ENCODE measurements at regions not wholly inside any gene's neighbourhood (a gene's known extent, or its start where the extent isn't known, plus 50 kb on each side); places are given as distances from the start of the nearest gene placed in this dataset.

DNA sequence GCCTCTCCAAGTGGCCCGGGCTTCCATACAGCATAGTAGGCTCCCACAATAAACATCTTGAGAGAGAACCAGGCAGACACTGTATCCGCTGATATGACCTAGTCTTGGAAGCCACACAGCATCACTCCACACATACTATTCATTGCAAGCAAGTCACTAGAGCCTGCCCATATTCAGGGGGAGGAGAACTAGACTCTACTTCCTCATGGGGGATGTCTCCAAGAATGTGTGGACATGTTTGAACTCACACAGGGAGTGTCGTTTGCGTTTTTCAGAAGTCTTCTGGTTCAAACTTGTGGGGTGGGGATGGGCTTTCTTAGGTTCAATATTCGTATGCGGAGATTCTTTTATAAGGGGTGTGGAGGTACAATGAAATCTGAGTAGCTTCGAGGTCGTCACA lies 232.6 kb upstream of the HABP2 start:
- no peak for DNase-seq (ENCODE audit: low read depth in 2 of 2)

DNA sequence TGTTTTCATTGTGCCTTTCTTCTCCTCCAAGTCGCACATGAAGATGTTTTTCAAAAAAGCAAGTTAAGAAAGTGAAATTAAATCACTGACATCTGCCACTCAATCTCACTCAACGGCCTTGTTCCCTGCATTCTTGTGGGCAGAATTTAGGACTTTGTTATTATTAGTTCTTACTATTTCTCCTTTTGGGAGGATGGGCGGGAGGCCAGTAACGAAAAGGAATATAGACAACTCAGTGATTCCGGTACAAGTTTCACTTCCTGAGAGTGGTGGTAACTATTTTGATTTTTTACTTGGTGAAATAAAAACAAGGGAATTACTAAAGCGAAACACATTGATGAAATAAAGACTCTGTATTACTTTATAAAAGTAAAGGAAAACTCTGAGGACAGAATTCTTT lies 231.9 kb upstream of the HABP2 start:
- DNase-seq (ENCODE audit: low read depth in 2 of 2) = peak; percentile 25 to 41

DNA sequence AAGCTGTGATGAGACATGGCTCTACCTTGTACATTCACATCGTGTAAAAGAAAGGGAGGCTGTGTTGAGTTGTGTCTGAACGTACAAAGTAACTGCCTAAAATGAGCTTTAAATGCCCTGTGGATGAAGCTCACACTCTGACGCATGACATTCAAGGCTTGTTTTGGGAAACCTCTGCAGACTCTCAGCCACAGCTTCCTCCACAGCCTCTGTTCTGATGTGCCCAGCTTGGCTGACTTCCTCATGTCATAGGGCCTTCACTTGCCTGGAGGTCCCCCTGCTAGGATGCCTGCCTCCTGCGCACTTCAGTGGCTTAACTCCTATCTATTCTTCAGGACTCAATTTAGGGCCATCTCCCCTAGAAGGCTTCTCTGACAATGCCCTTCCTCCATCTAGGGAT lies 230.0 kb upstream of the HABP2 start:
- DNase-seq (ENCODE audit: low read depth in 2 of 2) = no peak

DNA sequence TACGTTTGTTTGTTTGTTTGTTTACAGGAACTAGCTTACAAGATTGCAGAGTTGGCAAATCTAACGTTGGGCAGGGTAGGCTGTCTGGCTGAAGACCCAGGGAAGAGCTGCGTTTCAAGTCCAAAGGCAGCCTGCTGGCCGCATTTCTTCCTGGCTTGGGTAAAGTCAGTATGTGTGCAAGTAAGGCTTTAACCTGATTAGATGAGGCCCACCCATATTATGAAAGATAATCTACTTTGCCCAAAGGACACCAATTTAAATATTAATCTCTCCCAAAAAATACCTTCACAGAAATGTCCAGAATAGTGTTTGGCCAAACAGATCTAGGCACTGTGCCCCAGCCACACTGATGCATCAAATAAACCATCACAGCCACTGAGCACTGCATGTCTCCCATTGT lies 228.9 kb upstream of the HABP2 start:
- DNase-seq (ENCODE audit: low read depth in 2 of 2) = no peak

DNA sequence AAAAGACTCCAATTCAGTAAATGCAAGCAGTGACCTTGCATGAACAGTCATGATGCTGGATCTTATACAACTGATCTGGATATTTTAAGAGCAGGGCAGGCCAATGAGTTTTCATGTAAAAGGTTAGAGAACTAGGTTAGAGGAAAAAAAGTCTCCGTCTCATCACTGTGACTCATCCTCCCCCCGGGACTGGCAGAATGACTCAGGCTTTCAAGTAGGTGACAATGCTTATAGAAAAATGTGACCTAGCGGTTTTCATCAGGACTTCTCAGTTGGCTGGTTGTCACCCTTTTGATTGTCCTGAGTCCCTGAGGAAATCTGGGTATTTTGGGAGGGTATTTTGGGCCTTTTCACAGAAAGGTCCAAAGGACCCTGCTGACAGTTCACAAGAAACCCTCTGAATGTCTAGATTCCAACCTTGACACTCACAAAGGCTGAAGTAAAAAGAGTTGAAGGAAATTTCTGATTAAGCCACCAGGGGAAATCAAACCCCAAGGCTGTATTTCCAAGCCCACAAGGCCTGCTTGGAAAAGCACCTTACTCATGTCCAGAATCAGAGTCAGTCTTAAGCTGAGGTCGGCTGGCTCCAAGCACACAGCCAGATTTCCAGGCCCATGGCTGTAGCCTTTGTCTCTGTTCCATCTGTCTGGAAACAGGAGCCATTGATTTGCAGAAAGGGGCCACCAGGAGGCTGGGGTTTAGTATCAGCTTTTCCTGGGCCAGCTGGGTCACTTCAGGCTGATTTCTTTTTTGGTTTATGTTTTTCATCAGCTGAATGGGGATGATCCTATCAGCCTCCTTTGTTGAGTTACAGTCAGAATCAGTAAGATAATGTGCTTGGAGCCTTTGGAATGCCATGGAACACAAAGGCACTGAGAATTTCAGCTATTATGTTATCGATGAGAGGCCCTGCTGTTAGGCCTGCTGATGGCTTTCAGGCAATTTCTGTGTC lies 226.4 kb upstream of the HABP2 start:
- DNase-seq (ENCODE audit: low read depth in 2 of 2) = peak; percentile 72 to 83

DNA sequence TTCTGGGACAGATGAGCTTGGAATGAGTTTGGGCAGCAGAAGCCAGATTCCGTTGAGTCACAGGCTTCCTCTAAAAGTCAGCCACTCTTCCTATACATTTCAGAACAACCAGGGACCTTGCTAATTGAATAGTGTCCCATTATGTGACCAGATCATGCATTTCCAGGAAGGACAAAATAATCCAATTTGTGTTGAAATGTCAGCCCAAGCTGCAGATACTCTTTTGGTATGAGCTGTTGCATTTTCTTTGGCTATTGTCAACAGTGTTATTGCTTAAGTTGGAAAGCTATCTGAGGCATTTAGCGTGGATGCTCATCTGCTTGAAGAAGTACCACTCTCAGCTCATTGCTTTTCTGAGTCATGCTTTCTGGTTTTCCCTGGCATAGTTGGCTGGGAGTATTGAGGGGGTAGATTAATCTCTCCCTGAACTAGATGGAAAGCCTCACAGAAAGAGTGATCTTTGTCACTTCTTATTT lies 223.7 kb upstream of the HABP2 start:
- peak; percentile 27 to 63 for DNase-seq (ENCODE audit: low read depth in 2 of 2)

DNA sequence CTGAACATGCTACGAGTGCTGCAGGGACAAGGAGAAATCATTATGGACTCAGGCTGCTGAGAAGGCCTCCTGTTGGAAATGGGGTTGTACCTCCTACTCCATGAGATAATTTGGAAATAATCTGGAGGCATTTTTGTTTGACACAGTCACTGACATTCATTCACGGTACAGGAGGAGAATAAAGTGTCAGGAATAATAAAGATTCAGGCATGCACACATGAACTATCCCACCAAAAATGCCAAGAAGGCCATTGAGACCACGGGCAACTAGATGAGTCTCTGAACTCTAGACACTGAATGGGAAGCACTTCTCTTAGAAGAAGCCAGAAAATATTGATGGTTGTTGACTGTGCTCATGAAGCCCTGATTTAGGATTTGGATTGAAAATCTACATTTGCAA lies 220.9 kb upstream of the HABP2 start:
- no peak for DNase-seq (ENCODE audit: low read depth in 2 of 2)

DNA sequence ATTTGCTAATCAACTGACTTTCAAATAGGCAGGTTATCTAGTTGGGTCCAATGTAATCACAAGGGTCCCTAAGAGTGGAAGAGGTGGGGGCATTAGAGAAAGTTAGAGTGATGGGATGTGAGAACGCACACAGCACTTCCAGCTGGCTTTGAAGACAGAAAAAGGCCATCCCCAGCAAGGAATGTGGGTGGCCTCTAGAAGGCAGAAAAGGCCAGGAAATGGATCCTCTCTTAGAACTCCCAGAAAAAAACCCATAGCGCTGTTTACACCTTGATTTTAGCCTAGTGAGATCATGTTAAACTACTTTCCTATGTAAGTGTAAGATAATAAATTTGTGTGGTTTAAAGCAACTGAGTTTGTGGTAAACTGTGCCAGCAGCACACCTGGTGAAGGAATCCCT lies 219.5 kb upstream of the HABP2 start:
- no peak for DNase-seq (ENCODE audit: low read depth in 2 of 2)

DNA sequence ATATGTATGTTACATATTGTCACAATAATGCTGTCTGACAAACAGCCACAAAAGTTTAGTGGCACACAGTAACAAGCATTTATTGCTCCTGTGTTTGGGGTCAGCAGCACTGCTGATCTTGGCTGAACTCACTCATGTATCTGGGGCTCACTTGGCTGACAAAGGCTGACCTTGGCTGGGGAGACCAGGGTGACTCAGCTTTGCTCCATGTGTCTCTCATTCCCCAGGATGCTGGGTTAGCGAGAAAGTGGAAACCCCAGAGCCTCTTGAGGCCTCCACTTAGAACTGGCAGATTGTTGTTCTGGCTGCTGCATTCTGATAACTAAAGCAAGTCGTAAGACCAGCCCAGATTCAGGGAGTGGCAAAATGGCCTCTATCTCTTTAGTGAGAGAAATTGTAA lies 217.3 kb upstream of the HABP2 start:
- DNase-seq (ENCODE audit: low read depth in 2 of 2) = peak; percentile 64 to 77

DNA sequence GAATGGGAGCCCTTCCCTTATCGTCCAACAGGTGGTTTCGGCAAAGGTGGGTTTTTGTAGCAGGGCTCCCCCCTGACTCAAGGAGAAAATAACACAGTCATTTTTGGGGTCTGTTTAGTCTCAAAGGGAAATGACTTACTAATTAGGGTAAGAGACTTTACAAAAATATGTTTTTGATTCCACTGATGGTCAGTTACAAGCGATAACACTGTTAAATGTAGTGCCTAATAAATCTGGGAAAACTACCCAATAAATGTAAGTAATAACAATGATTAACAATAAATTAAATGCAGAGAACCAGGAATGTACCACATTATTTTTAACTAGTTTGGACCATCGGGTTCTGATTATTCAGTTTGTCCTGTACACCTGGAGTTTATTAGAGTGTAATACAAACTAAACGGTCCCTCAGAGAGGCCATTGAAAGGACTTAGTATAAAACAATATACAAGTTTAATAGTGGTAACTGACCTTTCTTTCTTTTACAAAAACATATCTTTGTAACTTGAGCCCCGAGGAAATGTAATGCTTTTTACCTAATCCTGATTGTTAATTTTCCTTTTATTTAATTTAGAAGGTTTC lies 216.2 kb upstream of the HABP2 start:
- DNase-seq (ENCODE audit: low read depth in 2 of 2) = no peak

DNA sequence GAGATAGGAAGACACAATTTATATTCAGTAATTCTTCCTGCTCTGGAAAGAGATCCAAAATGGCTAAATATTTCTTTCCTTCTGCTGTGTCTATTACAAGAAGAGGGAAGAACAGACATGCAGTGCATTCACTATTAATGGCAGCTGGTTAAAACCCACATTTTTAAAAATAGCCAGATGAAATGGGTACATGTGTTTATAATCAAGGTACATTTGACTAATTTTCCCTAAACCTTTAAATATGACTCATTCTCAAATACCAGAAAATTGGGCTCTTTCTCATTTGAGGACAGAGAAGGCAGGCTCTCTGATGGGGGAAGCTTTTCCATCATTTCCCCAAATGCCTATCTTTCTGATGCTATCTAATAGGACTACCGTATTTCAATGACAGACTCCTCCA lies 215.7 kb upstream of the HABP2 start:
- no peak for DNase-seq (ENCODE audit: low read depth in 2 of 2)

DNA sequence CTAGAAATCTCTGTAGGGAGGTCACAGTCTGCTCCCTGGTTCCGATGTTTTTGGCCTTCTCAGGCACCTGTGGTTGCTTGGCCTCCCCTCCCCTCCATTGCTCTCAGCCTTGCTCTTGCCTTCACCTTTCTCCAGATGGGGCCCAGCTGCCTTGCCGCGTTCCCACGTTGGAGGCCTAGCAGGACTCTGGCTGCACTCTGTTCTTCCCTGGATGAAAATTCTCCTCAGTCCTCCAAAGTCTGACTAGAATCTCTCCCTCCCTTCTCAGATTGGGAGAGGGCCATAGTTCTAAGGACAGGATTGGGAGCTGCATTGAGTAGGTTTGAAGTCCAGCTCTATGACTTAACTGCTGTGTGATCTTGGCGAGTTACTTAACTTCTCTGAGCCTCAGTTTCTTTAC lies 213.7 kb upstream of the HABP2 start:
- DNase-seq (ENCODE audit: low read depth in 2 of 2) = no peak

DNA sequence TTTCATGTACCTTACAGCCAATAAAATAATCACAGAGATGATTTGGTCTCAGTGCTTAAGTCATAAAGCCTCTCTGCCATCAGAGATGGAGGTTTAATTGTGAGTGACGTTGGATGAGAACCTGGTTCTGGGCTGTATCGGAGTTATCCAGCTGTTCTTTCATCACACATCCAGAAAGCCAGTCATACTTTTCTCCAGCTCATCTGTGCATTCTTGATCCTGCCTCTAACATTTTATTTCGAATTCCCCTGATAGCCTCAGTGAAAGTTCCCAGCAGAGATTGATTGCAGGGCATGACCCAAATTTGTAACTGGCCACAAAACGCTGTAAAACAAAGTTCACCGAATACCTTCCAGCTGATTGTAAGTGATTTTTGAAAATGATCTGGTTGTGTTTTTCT lies 212.6 kb upstream of the HABP2 start:
- no peak for DNase-seq (ENCODE audit: low read depth in 2 of 2)

DNA sequence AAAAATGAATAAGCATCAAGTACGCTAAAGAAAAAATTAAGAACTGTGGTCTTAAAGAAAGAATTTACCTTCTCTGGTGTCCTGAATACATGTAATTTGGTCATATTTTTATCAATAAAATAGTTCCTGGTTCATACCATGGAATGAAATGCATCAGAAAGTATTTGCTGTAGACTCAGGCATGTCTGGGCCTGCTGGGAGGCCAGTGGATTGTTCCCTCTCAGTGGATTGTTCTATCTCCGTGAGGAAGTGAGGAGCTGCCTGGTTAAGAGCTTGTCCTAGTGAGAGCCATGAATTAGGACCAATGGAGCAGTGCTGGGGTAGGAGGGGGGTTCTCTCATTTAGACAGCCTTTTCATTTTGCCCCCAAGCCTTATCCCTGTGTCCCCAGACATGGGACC lies 211.7 kb upstream of the HABP2 start:
- DNase-seq (ENCODE audit: low read depth in 2 of 2) = no peak

DNA sequence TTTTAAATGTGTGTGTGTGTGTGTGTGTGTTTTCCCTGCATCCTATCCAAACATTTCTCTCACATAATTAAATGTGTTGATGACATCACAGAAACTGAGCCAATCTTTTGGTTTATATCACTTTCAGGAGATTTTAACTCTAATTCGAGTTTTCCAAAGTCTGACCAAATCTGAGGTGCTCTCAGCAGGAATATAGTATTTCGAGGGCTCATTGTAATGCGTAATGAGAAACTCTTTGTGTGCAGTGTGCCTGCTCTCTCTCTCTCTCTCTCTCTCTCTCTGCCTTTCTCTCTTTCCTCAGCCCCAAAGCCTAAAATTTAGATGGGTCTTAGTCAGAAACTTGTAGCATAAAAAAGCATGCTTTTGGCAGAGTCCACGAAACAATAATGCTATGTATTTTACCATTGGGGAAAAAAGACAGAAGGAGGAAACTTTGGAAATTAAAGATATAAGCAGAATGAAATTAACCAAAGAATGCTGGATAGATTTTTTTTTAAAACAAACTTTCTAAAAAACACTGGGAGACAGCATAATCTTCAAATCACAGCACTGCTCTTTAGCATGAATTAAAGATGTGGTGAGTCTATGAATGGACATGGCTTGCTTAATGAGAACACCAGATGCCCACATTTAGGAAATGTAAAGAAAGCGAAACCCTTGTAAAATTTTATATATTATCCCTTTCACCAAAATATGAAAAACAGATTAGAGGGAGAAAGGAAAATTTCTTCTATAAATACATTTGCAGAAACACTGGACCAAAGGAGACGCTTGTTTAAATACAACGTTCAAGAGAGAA lies 206.8 kb upstream of the HABP2 start:
- DNase-seq (ENCODE audit: low read depth in 2 of 2) = no peak

DNA sequence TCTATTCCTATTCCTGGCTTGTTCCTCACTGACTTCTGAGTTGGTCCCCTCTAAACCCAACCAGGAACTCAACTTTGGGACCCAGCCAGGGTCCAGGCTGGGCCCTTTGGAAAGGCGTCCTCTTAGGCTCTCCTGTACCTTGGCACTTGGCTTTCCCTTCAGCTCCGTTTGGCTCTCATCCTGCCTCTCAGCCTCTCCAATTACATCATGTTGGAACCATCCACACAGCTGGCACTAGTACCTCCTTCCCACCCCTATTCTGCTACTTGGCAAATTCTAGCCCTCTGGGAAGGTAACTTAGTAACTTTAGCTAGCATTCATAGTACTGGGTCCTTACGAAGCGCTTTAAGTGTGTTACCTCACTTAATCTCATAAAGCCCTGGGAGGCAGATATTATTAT lies 205.3 kb upstream of the HABP2 start:
- no peak for DNase-seq (ENCODE audit: low read depth in 2 of 2)

DNA sequence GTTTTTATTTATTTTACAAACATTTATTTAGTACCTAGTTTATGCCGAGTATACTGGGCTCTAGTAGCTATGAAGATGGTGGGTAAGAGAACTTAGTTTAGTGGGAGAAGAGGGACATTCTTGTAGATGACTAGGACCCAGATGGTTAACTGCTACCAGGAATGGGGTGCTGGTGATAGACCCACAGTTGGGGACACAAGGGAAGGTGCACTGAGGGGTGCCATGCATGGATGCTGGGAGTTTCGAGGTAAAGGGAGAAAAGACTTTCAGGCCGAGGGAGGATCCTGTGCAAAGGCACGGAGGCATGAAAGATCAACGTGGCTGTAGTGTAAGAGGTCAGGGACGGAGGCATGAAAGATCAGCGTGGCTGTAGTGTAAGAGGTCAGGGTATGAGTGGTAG lies 204.2 kb upstream of the HABP2 start:
- DNase-seq (ENCODE audit: low read depth in 2 of 2) = no peak

DNA sequence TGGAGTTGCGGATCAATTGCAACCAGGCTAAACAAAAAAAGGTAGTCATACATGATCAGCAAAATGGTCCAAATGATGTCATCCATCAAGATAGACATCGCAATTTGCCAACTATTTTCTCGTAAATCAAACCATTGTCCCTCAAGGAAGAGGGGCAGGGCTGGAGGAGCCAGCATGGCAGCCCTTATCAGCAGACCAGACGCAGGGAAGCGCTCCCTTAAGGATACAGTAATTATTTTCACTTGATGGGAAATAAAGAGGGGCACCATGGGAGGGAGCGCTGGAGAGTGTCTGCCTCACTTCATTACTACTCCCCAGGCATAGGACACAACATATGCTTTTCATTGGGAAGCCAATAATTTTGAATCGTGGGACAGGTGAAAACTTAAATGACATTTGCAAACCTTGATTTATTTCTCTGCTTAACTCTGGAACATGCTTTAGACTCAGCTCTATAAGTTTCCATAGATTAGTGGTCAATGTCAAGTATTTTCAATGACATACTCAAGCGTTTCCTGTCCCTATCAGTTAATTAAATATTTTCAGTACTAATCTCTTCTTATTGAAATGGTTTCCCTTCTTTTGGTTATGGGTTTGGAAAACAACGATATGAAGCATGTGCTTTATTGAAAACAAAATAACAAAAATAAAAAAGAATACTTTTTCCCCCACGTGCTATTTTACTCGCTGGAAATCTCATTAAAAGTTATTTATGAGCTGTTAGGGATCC lies 202.4 kb upstream of the HABP2 start:
- no peak for DNase-seq (ENCODE audit: low read depth in 2 of 2)

DNA sequence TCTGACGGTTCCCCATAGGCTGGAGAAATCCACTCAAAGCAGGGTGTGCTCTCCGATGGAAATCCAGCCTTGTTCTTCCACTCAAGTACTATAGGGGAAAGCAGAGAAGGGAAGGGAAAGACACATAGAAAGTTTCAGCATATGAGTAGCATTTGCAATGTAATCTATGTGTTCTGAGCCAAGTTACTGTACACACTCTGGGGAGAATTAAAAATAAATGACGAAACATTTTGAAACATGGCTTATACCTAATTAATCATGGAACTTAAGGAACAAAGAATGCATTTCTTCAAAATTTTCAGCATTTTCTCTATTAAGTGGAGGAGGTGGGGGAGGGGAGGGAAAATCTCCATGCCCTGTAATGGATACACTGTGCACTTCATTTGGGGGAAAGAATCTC lies 198.1 kb upstream of the HABP2 start:
- no peak for DNase-seq (ENCODE audit: low read depth in 2 of 2)

DNA sequence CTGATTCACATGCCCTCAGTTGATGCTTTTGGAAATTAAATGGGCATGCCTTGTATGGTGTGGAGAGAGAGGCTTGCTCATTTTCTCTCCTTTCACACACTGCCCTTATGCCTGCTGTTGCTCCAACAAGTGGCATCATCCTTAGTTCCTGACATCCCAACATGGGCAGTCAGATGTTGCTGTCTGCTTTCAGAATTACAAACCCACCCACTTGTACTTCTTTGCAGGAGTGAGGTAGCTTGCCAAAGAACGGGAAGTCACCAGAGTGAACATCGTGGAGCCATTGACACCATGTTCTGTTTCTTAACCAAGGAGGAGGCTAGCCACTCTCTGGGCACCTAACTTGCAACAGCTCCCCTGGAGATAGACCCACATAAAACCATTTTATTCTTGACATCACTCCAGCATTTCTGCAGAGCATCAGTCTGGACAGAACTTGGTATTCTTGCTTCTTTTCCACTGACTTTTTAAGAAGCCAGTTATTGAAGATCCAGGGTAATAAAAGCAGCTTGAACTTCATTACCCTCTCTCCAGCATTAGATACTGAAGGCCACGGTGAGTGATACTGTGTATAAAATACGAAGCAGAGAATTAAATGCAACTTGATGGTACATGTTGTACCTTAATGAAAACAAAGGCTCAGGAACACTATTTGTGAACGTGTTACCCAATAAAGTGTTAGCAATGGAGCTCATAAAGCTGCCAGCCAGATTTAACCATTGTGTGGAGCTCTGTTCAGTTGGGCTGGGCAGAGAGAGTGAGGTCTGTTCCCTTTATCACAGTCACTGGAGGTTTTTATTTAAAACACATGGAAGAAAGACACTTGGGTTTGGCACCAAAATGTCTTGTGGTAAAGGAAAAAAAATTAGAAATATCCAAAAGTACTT lies 195.8 kb upstream of the HABP2 start:
- no peak for DNase-seq (ENCODE audit: low read depth in 2 of 2)
